BJ (cell line): ENCODE measurements at regions not wholly inside any gene's neighbourhood (a gene's known extent, or its start where the extent isn't known, plus 50 kb on each side); places are given as distances from the start of the nearest gene placed in this dataset.

Source experiments
- CTCF ChIA-PET: fragments of 350-600 bp; formaldehyde crosslinking; extraction: SDS; loops from one replicate; lab custom pipeline; 2021; ENCODE audit warnings: antibody characterized with exemption, inconsistent platforms; lab: Yijun Ruan, JAX
- POLR2A ChIA-PET: fragments of 300-600 bp; sonication (Branson Sonifier 250); formaldehyde crosslinking; extraction: SDS; loops from one replicate; lab custom pipeline; 2021; ENCODE audit warnings: antibody characterized with exemption; lab: Charles Lee
- DNase-seq: peaks from one replicate; pipeline ENCODE4 v3.0.0-alpha.2; 2011; ENCODE audit warnings: low read depth
- H3K27me3 ChIP-seq: 2 replicates; pipeline ENCODE4 v1.6.0; 2011; ENCODE audit warnings: low read length; ENCODE audit not compliant: control insufficient read depth, insufficient read depth
- H3K36me3 ChIP-seq: 2 replicates; pipeline ENCODE4 v1.5.1; 2011; ENCODE audit warnings: low read length; ENCODE audit not compliant: control insufficient read depth, insufficient read depth
- H3K4me3 ChIP-seq: 2 replicates; pipeline ENCODE4 v1.5.1; 2011; ENCODE audit warnings: low read depth, mild to moderate bottlenecking, control low read depth, low read length
- TF ChIP-seq, protein P1 (sequence below): IDR thresholded peaks from 2 replicates; pipeline ENCODE4 v1.5.1; 2011; ENCODE audit warnings: low read depth, mild to moderate bottlenecking, control low read depth, inconsistent platforms, low read length, moderate library complexity; ENCODE audit not compliant: insufficient read depth

DNA sequence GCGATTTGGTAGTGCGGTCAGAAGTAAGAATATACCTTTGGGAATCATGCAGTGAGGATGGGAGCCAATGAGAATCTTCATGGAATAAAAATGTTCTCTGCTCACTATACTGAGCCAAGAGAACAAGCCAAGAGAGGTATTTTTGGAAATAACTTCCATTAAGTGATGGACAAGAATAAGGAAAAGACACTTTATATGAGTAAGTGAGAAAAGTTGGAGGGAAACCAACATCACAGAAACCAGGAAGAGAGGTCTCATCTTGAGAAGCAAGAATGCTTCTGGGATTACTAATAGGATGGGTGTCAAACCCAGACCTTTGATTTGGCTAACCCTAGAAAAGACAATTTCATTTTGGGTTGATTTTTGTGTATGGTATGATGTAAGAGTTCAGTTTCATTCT lies 181.2 kb upstream of the JAG1 start:
- Histone ChIP-seq H3K27me3 (no peaks in the 10 kb centered on the region; the same call in 1 of the 2 replicates), H3K4me3 (no peak overlapping the region), H3K36me3 (no peaks in the 10 kb centered on the region)
- ChIA-PET POLR2A (no interaction called here), CTCF (no interaction called here)
- DNase-seq = no peak
- TF ChIP-seq, protein P1, sequence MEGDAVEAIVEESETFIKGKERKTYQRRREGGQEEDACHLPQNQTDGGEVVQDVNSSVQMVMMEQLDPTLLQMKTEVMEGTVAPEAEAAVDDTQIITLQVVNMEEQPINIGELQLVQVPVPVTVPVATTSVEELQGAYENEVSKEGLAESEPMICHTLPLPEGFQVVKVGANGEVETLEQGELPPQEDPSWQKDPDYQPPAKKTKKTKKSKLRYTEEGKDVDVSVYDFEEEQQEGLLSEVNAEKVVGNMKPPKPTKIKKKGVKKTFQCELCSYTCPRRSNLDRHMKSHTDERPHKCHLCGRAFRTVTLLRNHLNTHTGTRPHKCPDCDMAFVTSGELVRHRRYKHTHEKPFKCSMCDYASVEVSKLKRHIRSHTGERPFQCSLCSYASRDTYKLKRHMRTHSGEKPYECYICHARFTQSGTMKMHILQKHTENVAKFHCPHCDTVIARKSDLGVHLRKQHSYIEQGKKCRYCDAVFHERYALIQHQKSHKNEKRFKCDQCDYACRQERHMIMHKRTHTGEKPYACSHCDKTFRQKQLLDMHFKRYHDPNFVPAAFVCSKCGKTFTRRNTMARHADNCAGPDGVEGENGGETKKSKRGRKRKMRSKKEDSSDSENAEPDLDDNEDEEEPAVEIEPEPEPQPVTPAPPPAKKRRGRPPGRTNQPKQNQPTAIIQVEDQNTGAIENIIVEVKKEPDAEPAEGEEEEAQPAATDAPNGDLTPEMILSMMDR = no peak

- Histone ChIP-seq H3K27me3 (no peaks in the 10 kb centered on the region; the same call in 1 of the 2 replicates), H3K4me3 (no peak overlapping the region), H3K36me3 (no peaks in the 10 kb centered on the region)
- ChIA-PET CTCF (no interaction called here), POLR2A (no interaction called here)
- no peak for DNase-seq
- TF ChIP-seq, protein P1 = no peak
Observed at GRCh38 chr20:10855778-10856177, 182.0 kb upstream of the JAG1 start.

GRCh38 chr20:10856237-10857015 lies 182.6 kb upstream of the JAG1 start:
- ChIA-PET POLR2A (no interaction called here), CTCF (no interaction called here)
- Histone ChIP-seq H3K27me3 (no peaks in the 10 kb centered on the region; the same call in 1 of the 2 replicates), H3K4me3 (no peak overlapping the region), H3K36me3 (no peaks in the 10 kb centered on the region)
- TF ChIP-seq, protein P1 = no peak
- no peak for DNase-seq

DNA sequence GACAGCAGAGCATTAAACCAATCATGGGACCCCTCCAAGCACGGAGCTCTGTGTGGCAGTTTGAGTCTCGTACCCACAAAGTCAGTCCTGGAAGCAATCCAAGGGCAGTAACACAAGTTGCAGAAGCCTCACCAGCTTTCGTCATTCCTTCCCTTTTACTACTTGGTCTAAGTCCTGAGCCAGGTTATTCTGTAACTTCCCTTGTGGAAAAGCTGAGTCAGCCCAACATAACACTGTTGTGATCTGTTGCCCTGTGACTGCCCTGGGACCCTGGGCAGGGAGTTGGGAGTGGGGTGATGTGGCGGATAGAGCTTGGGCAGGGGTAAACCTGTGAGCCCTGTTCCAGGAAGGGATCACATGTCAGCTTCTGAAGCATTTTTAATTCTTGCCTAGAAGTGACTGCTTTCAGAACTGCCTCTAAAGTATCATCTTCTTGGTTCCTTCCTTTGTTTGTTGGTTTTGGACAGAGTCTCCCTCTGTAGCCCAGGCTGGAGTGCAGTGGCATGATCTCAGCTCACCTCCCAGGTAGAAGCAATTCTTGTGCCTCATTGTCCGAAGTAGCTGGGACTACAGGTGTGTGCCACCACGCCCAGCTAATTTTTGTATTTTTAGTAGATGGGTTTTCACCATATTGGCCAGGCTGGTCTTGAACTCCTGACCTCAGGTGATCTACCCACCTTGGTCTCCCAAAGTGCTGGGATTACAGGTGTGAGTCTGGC lies 183.7 kb upstream of the JAG1 start:
- Histone ChIP-seq H3K4me3 (no peak overlapping the region), H3K36me3 (no peaks in the 10 kb centered on the region), H3K27me3 (no peaks in the 10 kb centered on the region; the same call in 1 of the 2 replicates)
- no peak for DNase-seq
- ChIA-PET POLR2A (no interaction called here), CTCF (no interaction called here)
- TF ChIP-seq, protein P1 = no peak

- POLR2A ChIA-PET = no interaction called here
- peak; percentile 18 for DNase-seq
- CTCF ChIA-PET = no interaction called here
- TF ChIP-seq, protein P1 = no peak
- Histone ChIP-seq H3K4me3 (no peak overlapping the region), H3K27me3 (no peaks in the 10 kb centered on the region), H3K36me3 (no peaks in the 10 kb centered on the region)
Observed at GRCh38 chr20:10861090-10861489, 187.3 kb upstream of the JAG1 start.
